Mesendoderm (in vitro differentiated cells): ENCODE measurements at regions not wholly inside any gene's neighbourhood (a gene's known extent, or its start where the extent isn't known, plus 50 kb on each side); places are given as distances from the start of the nearest gene placed in this dataset.

Experiments used
- DNase-seq: peaks from one replicate; pipeline ENCODE4 v3.0.0; 2013
- H2AK5ac ChIP-seq: 2 replicates; pipeline ENCODE4 v1.6.1; 2013; ENCODE audit warnings: low read length, inconsistent platforms
- H2BK120ac ChIP-seq: 2 replicates; pipeline ENCODE4 v1.6.1; 2013; ENCODE audit warnings: low read depth, mild to moderate bottlenecking, low read length, moderate library complexity, mixed read lengths
- H2BK15ac ChIP-seq: replicated peaks from 2 replicates; pipeline ENCODE4 v1.6.1; 2013; ENCODE audit warnings: low read depth, mild to moderate bottlenecking, moderate library complexity
- H2BK5ac ChIP-seq: 2 replicates; pipeline ENCODE4 v1.6.1; 2013; ENCODE audit warnings: low read length, inconsistent platforms
- H3K18ac ChIP-seq: 2 replicates; pipeline ENCODE4 v1.6.1; 2013; ENCODE audit warnings: mild to moderate bottlenecking, low read length, mixed read lengths
- H3K23ac ChIP-seq: one replicate; pipeline ENCODE4 v1.6.1; 2013; ENCODE audit warnings: low read length
- H3K27ac ChIP-seq: 2 replicates; pipeline ENCODE4 v1.5.1; 2013; ENCODE audit warnings: low read depth, mild to moderate bottlenecking, inconsistent platforms, low read length, moderate library complexity
- H3K27me3 ChIP-seq: 2 replicates; pipeline ENCODE4 v1.6.1; 2013; ENCODE audit warnings: low read length, control low read depth, mild to moderate bottlenecking, inconsistent platforms; ENCODE audit not compliant: insufficient read depth, poor library complexity
- H3K36me3 ChIP-seq: 2 replicates; pipeline ENCODE4 v1.6.1; 2013; ENCODE audit warnings: low read length, inconsistent platforms; ENCODE audit not compliant: control insufficient read depth, insufficient read depth
- H3K4ac ChIP-seq: one replicate; pipeline ENCODE4 v1.6.1; 2013; ENCODE audit warnings: low read depth, mild to moderate bottlenecking, low read length, moderate library complexity
- H3K4me1 ChIP-seq: 2 replicates; pipeline ENCODE4 v1.6.1; 2013; ENCODE audit warnings: low read depth, low read length, inconsistent platforms; ENCODE audit not compliant: control insufficient read depth
- H3K4me2 ChIP-seq: 2 replicates; pipeline ENCODE4 v1.6.1; 2013; ENCODE audit warnings: low read length
- H3K4me3 ChIP-seq: 2 replicates; pipeline ENCODE4 v1.5.1; 2013; ENCODE audit warnings: mild to moderate bottlenecking, low read length
- H3K56ac ChIP-seq: one replicate; pipeline ENCODE4 v1.6.1; 2013; ENCODE audit warnings: low read length
- H3K79me1 ChIP-seq: 2 replicates; pipeline ENCODE4 v1.6.1; 2013; ENCODE audit warnings: low read length, inconsistent platforms
- H3K79me2 ChIP-seq: 2 replicates; pipeline ENCODE4 v1.6.1; 2013; ENCODE audit warnings: mild to moderate bottlenecking, low read length; ENCODE audit not compliant: control insufficient read depth, insufficient read depth
- H3K9ac ChIP-seq: 2 replicates; pipeline ENCODE4 v1.6.1; 2013; ENCODE audit warnings: low read length, inconsistent platforms
- H4K5ac ChIP-seq: one replicate; pipeline ENCODE4 v1.6.1; 2013; ENCODE audit warnings: low read length
- H4K8ac ChIP-seq: one replicate; pipeline ENCODE4 v1.6.1; 2013; ENCODE audit warnings: low read depth, mild to moderate bottlenecking, control low read depth, low read length, moderate library complexity
- WGBS: extraction: QIAGEN DNeasy Blood & Tissue Kit; methylation state at CpG from one replicate; pipeline ENCODE4 v1.1.7; 2013; ENCODE audit warnings: low lambda C conversion rate, missing lambda C conversion rate; ENCODE audit not compliant: insufficient coverage; ENCODE audit errors: extremely low coverage; 5-methylcytosine and 5-hydroxymethylcytosine counted together

DNA sequence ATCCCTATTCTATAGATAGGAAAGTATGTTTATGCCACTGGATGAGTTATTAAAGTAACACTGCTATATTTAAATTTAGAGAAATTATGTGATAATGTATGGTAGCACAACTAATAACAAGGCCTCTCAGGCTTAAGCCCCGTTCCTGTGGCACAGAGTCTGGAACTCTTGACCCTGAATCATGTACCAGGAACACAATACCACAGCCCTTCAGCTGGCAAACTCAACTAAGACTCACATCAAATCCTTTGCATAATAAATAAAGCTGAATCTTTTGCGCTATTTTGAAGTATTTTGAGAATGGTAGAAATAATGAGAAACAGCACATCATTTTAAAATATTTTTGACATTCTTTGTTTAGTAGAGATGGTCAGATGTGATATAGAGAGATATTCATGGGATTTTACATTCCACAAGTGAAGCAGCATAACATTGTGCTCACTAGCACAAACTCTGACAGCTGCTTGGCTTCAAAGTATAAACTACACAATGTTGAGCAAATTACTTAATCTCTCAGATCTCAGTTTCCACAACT, 478.4 kb upstream of the FAM241A start:
- WGBS: no CpG with 5 or more reads among the region's 2 CpGs
- H3K4ac ChIP-seq: no peak overlapping the region
- H3K4me3 ChIP-seq: no peak overlapping the region

DNA sequence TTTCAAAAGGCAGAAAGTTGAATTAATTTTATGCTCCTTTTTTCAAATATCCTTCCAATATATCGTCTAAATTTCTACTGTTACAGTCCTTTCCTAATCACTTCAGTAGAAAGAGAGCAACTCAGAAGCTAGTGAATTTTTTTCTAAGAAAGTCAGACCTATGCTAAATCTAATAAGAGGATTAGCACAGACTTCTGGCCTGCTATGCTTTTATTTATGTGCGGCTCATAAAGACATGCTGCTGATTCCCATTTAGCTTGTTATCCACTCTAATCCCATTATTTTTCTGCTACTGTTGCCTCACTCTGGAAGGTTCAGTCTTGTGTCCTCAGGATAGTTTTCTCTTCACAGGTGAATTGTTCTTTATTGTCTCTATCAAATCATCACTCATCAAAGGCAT, 473.5 kb upstream of the FAM241A start:
- H2AK5ac ChIP-seq: no peak overlapping the region
- WGBS: no CpG with 5 or more reads among the region's 2 CpGs
- H3K23ac ChIP-seq: no peak overlapping the region

More for the DNA sequence above, 478.4 kb upstream of the FAM241A start:
- no peak overlapping the region for H4K5ac ChIP-seq
- H3K79me1 ChIP-seq: no peaks in the 10 kb centered on the region
- H3K27me3 ChIP-seq: no peaks in the 10 kb centered on the region
- H2AK5ac ChIP-seq: no peak overlapping the region
- H3K4me2 ChIP-seq: no peak overlapping the region
- no peaks in the 10 kb centered on the region for H3K36me3 ChIP-seq
- H3K4me1 ChIP-seq: no peaks in the 10 kb centered on the region
- H2BK15ac ChIP-seq: no peak overlapping the region
- no peak overlapping the region for H3K27ac ChIP-seq
- no peak overlapping the region for H4K8ac ChIP-seq
- H3K9ac ChIP-seq: no peak overlapping the region
- no peak for DNase-seq
- H3K56ac ChIP-seq: no peak overlapping the region
- H3K79me2 ChIP-seq: no peaks in the 10 kb centered on the region
- H2BK5ac ChIP-seq: no peak overlapping the region
- H2BK120ac ChIP-seq: no peak overlapping the region
- no peak overlapping the region for H3K23ac ChIP-seq
- no peak overlapping the region for H3K18ac ChIP-seq

DNA sequence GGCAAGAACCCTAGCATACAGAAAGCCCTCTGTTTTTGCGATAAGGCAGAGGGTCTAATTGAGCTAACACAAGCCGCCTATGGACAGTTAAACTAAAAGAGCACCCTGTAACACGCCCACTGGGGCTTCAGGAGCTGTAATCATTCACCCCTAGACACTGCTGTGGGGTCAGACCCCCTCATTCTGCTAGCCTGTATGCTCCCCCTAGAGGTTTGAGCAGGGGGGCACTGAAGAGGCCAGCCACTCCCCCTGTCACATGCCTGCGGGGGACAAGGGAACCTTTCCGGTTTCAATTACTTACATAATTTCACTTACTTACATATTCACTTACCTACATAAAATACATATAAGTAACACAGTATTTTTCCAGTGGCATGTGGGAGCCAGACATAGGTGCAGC, 469.5 kb upstream of the FAM241A start:
- no peak overlapping the region for H3K4ac ChIP-seq
- no peaks in the 10 kb centered on the region for H3K79me1 ChIP-seq
- H4K8ac ChIP-seq: no peak overlapping the region
- no CpG with 5 or more reads among the region's 5 CpGs for WGBS
- H3K23ac ChIP-seq: no peak overlapping the region
- H3K4me3 ChIP-seq: no peak overlapping the region
- peak overlapping the region; percentile 51 for H3K18ac ChIP-seq
- H3K9ac ChIP-seq: no peak overlapping the region
- DNase-seq: no peak
- H2AK5ac ChIP-seq: no peak overlapping the region
- peak overlapping the region; percentile 20 for H3K56ac ChIP-seq
- H3K27ac ChIP-seq: peak overlapping the region; percentile 75
- no peaks in the 10 kb centered on the region for H3K36me3 ChIP-seq
- H2BK15ac ChIP-seq: peak overlapping the region; percentile 46
- H2BK5ac ChIP-seq: peak overlapping the region; percentile 35
- H3K79me2 ChIP-seq: no peaks in the 10 kb centered on the region
- peak overlapping the region; percentile 10 for H2BK120ac ChIP-seq
- H3K4me1 ChIP-seq: peaks cover 8% of the 10 kb centered on the region
- no peak overlapping the region for H4K5ac ChIP-seq
- no peak overlapping the region for H3K4me2 ChIP-seq
- no peaks in the 10 kb centered on the region for H3K27me3 ChIP-seq

More for the DNA sequence above, 473.5 kb upstream of the FAM241A start:
- Histone ChIP-seq H3K79me2 (no peaks in the 10 kb centered on the region), H3K27me3 (no peaks in the 10 kb centered on the region), H3K27ac (no peak overlapping the region), H2BK120ac (no peak overlapping the region), H3K9ac (no peak overlapping the region), H3K4me1 (peaks cover 3% of the 10 kb centered on the region), H3K79me1 (no peaks in the 10 kb centered on the region), H3K18ac (no peak overlapping the region), H2BK5ac (no peak overlapping the region), H4K8ac (no peak overlapping the region), H3K4me3 (no peak overlapping the region), H3K56ac (no peak overlapping the region), H4K5ac (no peak overlapping the region), H2BK15ac (no peak overlapping the region), H3K4ac (no peak overlapping the region), H3K4me2 (no peak overlapping the region), H3K36me3 (no peaks in the 10 kb centered on the region)
- DNase-seq: no peak

DNA sequence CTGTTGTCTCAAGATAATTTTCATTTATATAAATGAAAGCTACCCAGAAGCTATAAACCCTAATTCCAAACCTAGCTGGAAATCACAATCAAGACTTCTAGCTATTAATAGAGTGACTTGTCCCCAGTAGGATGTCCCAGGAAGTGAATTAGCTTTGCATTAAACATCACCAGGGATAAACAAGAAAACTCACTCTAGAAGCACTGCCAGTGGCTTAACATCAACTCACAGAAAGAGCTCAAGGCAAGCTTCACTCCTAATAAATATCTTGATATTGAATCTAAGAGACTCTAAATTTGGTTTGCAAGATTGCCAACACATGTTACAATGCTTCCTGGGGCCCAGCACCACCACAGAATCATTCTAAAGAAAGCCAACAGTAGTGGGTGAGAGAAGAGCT, 468.7 kb upstream of the FAM241A start:
- peak overlapping the region; percentile 88 for H2BK120ac ChIP-seq
- H3K36me3 ChIP-seq: no peaks in the 10 kb centered on the region
- no peaks in the 10 kb centered on the region for H3K79me2 ChIP-seq

DNA sequence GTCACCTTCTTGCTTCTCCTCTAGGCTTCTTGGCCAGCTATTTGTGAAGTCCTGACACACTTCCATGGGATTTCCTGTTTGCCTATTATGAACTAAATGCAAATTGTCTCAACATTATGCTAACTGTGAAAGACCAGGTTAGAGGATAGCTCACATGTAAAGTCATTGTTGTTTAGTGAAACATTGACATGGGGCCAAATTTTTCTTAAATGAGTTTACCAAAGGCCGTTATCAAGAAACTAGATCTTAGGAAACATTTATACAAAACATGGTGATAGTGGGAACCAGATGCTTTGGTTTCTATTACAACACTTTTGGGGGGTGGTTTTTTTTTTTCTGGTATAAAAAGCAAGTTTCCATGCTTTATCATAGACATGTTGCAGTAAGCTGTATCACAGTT, 466.8 kb upstream of the FAM241A start:
- no peak overlapping the region for H4K5ac ChIP-seq
- H2BK120ac ChIP-seq: peak overlapping the region; percentile 51
- H3K23ac ChIP-seq: no peak overlapping the region
- no peak overlapping the region for H3K9ac ChIP-seq
- H4K8ac ChIP-seq: no peak overlapping the region
- DNase-seq: peak; percentile 85
- no peak overlapping the region for H2AK5ac ChIP-seq
- no peak overlapping the region for H3K4me3 ChIP-seq
- H3K4ac ChIP-seq: no peak overlapping the region
- no peaks in the 10 kb centered on the region for H3K79me1 ChIP-seq
- H2BK5ac ChIP-seq: no peak overlapping the region
- H3K27ac ChIP-seq: peak overlapping the region; percentile 69
- H3K36me3 ChIP-seq: no peaks in the 10 kb centered on the region
- peaks cover 8% of the 10 kb centered on the region for H3K4me1 ChIP-seq
- WGBS: no CpG with 5 or more reads among the region's 1 CpG
- peak overlapping the region; percentile 92 for H3K18ac ChIP-seq
- H3K56ac ChIP-seq: no peak overlapping the region
- H3K4me2 ChIP-seq: no peak overlapping the region
- no peak overlapping the region for H2BK15ac ChIP-seq
- H3K79me2 ChIP-seq: no peaks in the 10 kb centered on the region
- H3K27me3 ChIP-seq: no peaks in the 10 kb centered on the region

More for the DNA sequence above, 468.7 kb upstream of the FAM241A start:
- H3K18ac ChIP-seq: peak overlapping the region; percentile 92
- H3K79me1 ChIP-seq: no peaks in the 10 kb centered on the region
- H2BK15ac ChIP-seq: peak overlapping the region; percentile 74
- no peak overlapping the region for H4K8ac ChIP-seq
- H3K23ac ChIP-seq: no peak overlapping the region
- H2BK5ac ChIP-seq: no peak overlapping the region
- H3K4ac ChIP-seq: peak overlapping the region; percentile 81
- no peak overlapping the region for H4K5ac ChIP-seq
- H2AK5ac ChIP-seq: no peak overlapping the region
- H3K4me3 ChIP-seq: no peak overlapping the region
- H3K4me1 ChIP-seq: peaks cover 8% of the 10 kb centered on the region
- peak; percentile 29 for DNase-seq
- peak overlapping the region; percentile 64 for H3K27ac ChIP-seq
- no peak overlapping the region for H3K4me2 ChIP-seq
- H3K9ac ChIP-seq: no peak overlapping the region
- no peak overlapping the region for H3K56ac ChIP-seq
- H3K27me3 ChIP-seq: no peaks in the 10 kb centered on the region

DNA sequence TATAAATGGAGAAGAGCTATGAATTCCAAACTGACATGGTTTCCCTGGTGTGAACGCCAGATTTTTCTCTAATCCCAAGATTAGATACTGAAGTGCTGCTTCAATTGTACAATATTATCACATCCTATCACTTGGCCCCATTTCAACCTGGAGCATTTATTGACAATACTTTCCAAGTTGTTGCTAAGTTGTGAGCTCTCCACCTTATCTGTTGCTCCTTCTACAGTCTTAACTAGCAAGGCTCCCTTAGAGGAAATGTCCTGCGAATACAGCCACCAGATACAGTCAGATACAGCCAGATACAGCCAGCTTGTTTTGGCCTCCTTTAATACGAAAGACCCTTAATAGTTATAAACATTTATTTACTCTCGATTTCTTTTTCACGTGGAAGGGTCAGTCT, 466.3 kb upstream of the FAM241A start:
- peaks cover 8% of the 10 kb centered on the region for H3K4me1 ChIP-seq
- no CpG with 5 or more reads among the region's 5 CpGs for WGBS
- H3K18ac ChIP-seq: peak overlapping the region; percentile 92

More for the DNA sequence above, 466.3 kb upstream of the FAM241A start:
- H2BK120ac ChIP-seq: peak overlapping the region; percentile 51
- H3K9ac ChIP-seq: no peak overlapping the region
- no peak overlapping the region for H3K23ac ChIP-seq
- no peaks in the 10 kb centered on the region for H3K36me3 ChIP-seq
- H3K56ac ChIP-seq: peak overlapping the region; percentile 12
- DNase-seq: peak; percentile 77
- H4K5ac ChIP-seq: no peak overlapping the region
- H3K79me2 ChIP-seq: no peaks in the 10 kb centered on the region
- H3K27ac ChIP-seq: peak overlapping the region; percentile 69
- H2BK5ac ChIP-seq: no peak overlapping the region
- H2AK5ac ChIP-seq: no peak overlapping the region
- H3K4ac ChIP-seq: peak overlapping the region; percentile 36
- no peak overlapping the region for H3K4me2 ChIP-seq
- H4K8ac ChIP-seq: no peak overlapping the region
- no peak overlapping the region for H2BK15ac ChIP-seq
- H3K79me1 ChIP-seq: no peaks in the 10 kb centered on the region
- no peaks in the 10 kb centered on the region for H3K27me3 ChIP-seq
- H3K4me3 ChIP-seq: no peak overlapping the region
